ENCODE measurements at regions not wholly inside any gene's neighbourhood (a gene's known extent, or its start where the extent isn't known, plus 50 kb on each side); places are given as distances from the start of the nearest gene placed in this dataset.

GRCh38 chr15:97425596-97425995 is 534.9 kb upstream of the ARRDC4 start:
- no peak for DNase-seq

GRCh38 chr15:97443101-97443500 is 517.4 kb upstream of the ARRDC4 start:
- DNase-seq, result no peak

GRCh38 chr15:97446138-97446537 is 514.4 kb upstream of the ARRDC4 start:
- no peak for DNase-seq

GRCh38 chr15:97456521-97457202 is 503.8 kb upstream of the ARRDC4 start:
- peak; percentile 12 for DNase-seq

GRCh38 chr15:97457203-97457847 is 503.2 kb upstream of the ARRDC4 start:
- no peak for DNase-seq

GRCh38 chr15:97459771-97460170 is 500.7 kb upstream of the ARRDC4 start:
- DNase-seq, result no peak

GRCh38 chr15:97461226-97461625 is 499.3 kb upstream of the ARRDC4 start:
- no peak for DNase-seq

- DNase-seq, result no peak
Observed at GRCh38 chr15:97463696-97464095, 496.8 kb upstream of the ARRDC4 start.

- peak; percentile 15 for DNase-seq
Observed at GRCh38 chr15:97470417-97470816, 490.1 kb upstream of the ARRDC4 start.

- no peak for DNase-seq
Observed at GRCh38 chr15:97473627-97474026, 486.9 kb upstream of the ARRDC4 start.

- DNase-seq, result no peak
Observed at GRCh38 chr15:97479957-97480356, 480.5 kb upstream of the ARRDC4 start.

GRCh38 chr15:97482521-97482920 is 478.0 kb upstream of the ARRDC4 start:
- DNase-seq, result peak; percentile 13

- no peak for DNase-seq
Observed at GRCh38 chr15:97483232-97483631, 477.3 kb upstream of the ARRDC4 start.

GRCh38 chr15:97490429-97490828 is 470.1 kb upstream of the ARRDC4 start:
- DNase-seq, result no peak

GRCh38 chr15:97501291-97501690 is 459.2 kb upstream of the ARRDC4 start:
- no peak for DNase-seq

GRCh38 chr15:97502038-97502437 is 458.5 kb upstream of the ARRDC4 start:
- no peak for DNase-seq

GRCh38 chr15:97504031-97504792 is 456.3 kb upstream of the ARRDC4 start:
- DNase-seq, result no peak

GRCh38 chr15:97517737-97518136 is 442.8 kb upstream of the ARRDC4 start:
- DNase-seq, result no peak

- no peak for DNase-seq
Observed at GRCh38 chr15:97520689-97521088, 439.8 kb upstream of the ARRDC4 start.

GRCh38 chr15:97521381-97522285 is 438.9 kb upstream of the ARRDC4 start:
- no peak for DNase-seq

- no peak for DNase-seq
Observed at GRCh38 chr15:97522347-97522746, 438.2 kb upstream of the ARRDC4 start.

- DNase-seq, result no peak
Observed at GRCh38 chr15:97525809-97526208, 434.7 kb upstream of the ARRDC4 start.

- no peak for DNase-seq
Observed at GRCh38 chr15:97528238-97528637, 432.3 kb upstream of the ARRDC4 start.

All from NCI-H1436 (cell line).